ENCODE measurements at regions not wholly inside any gene's neighbourhood (a gene's known extent, or its start where the extent isn't known, plus 50 kb on each side); places are given as distances from the start of the nearest gene placed in this dataset.
A peak's percentile ranks its signal among the peaks of the same experiment; 100 is the strongest.

DNA sequence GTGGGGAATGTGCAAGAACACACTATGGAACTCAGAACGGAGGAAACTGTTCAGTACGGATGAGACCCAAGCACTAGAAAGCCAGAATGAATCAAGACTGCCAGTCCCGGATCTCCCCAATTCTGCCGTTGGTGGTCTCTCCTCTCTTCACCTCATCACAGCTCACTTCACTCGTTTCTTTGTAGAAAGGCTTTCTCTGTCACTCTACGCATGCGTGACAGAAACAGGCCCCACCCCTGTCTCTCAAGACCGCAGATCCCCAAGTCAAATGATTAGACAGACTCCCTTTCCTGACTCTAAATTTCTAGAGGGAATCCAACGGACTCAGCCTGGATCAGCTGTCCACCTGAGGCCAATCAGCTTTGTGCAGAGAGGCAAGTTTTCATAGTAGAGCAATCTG, 505.7 kb upstream of the ADAMTS9 start:
- 95% methylated on average over 9 of the region's 9 CpGs for WGBS
- intact Hi-C loops (cut with DNase I) = no loop called here
- no peak for DNase-seq (ENCODE audit: extremely low spot score)
- no peaks in the 10 kb centered on the region for H3K9me3 ChIP-seq
- H3K27ac ChIP-seq (replicated peaks in 1 of 4) = no peak overlapping the region
- no peaks in the 10 kb centered on the region for H3K27me3 ChIP-seq
- H3K4me3 ChIP-seq = no peak overlapping the region
- no peak for TF ChIP-seq POLR2A (IDR thresholded peaks at IDR 0.05; ENCODE audit: low read depth)
- no peak for TF ChIP-seq POLR2AphosphoS5 (IDR thresholded peaks at IDR 0.05)
- TF ChIP-seq, protein P1, sequence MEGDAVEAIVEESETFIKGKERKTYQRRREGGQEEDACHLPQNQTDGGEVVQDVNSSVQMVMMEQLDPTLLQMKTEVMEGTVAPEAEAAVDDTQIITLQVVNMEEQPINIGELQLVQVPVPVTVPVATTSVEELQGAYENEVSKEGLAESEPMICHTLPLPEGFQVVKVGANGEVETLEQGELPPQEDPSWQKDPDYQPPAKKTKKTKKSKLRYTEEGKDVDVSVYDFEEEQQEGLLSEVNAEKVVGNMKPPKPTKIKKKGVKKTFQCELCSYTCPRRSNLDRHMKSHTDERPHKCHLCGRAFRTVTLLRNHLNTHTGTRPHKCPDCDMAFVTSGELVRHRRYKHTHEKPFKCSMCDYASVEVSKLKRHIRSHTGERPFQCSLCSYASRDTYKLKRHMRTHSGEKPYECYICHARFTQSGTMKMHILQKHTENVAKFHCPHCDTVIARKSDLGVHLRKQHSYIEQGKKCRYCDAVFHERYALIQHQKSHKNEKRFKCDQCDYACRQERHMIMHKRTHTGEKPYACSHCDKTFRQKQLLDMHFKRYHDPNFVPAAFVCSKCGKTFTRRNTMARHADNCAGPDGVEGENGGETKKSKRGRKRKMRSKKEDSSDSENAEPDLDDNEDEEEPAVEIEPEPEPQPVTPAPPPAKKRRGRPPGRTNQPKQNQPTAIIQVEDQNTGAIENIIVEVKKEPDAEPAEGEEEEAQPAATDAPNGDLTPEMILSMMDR (IDR thresholded peaks at IDR 0.05) = no peak
- no peak for TF ChIP-seq EP300 (IDR thresholded peaks at IDR 0.05)
- H3K4me1 ChIP-seq = no peaks in the 10 kb centered on the region
- no peaks in the 10 kb centered on the region for H3K36me3 ChIP-seq

DNA sequence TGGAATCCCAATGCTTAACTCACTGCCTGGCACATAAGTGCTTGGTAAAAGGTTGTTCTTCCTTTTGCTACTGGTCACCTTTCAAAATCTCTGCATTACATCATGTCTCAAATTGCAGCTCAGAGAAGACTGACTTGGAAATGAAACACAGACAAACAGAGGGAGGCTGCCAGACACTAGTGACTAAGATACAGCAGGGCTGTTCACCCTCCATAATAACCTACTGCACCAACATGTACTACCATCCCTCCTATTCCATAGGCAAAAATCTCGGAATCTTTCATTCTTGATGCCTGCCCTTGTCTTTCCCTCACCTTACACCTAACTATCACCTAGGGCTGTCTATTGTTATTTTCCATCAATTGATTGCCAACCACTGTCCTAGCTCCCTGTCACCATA, 502.3 kb upstream of the ADAMTS9 start:
- intact Hi-C loops (cut with DNase I) = no loop called here
- no peak for DNase-seq (ENCODE audit: extremely low spot score)
- 100% methylated on average over 1 of the region's 1 CpG for WGBS
- TF ChIP-seq POLR2AphosphoS5 (IDR thresholded peaks at IDR 0.05) = no peak
- Histone ChIP-seq H3K27ac (replicated peaks in 1 of 4) (no peak overlapping the region), H3K4me1 (no peaks in the 10 kb centered on the region), H3K9me3 (peaks cover 0 to 3% (median 0%) of the 10 kb centered on the region in 4 donors), H3K27me3 (no peaks in the 10 kb centered on the region), H3K36me3 (no peaks in the 10 kb centered on the region), H3K4me3 (no peak overlapping the region)

DNA sequence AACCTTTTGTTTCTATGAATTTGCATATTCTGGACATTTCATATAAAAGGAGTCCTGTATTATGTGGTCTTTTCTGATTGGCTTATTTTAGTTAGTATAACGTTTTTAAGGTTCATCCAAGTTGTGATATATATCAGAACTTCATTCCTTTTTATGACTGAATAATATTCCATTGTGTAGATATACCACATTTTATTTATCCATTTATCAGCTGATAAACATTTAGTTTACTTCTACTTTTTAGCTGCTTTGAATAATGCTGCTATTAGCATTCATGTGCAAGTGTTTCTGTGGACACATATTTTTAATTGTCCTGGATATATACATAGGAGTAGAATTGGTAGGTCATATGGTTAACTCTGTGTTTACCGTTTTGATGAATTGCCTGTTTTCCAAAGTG, 498.5 kb upstream of the ADAMTS9 start:
- no peak for DNase-seq (ENCODE audit: extremely low spot score)
- Histone ChIP-seq H3K4me3 (no peak overlapping the region), H3K27ac (replicated peaks in 1 of 4) (no peak overlapping the region), H3K27me3 (no peaks in the 10 kb centered on the region), H3K9me3 (peaks cover 0 to 3% (median 0%) of the 10 kb centered on the region in 4 donors), H3K36me3 (no peaks in the 10 kb centered on the region), H3K4me1 (peaks cover 2 to 5% (median 2%) of the 10 kb centered on the region in 4 donors)
- intact Hi-C loops (cut with DNase I) = no loop called here
- TF ChIP-seq POLR2AphosphoS5 (IDR thresholded peaks at IDR 0.05) (no peak), EP300 (IDR thresholded peaks at IDR 0.05) (no peak), POLR2A (IDR thresholded peaks at IDR 0.05; ENCODE audit: low read depth) (no peak)
- TF ChIP-seq, protein P1 (IDR thresholded peaks at IDR 0.05) = no peak
- WGBS = 87% methylated on average over 2 of the region's 2 CpGs

DNA sequence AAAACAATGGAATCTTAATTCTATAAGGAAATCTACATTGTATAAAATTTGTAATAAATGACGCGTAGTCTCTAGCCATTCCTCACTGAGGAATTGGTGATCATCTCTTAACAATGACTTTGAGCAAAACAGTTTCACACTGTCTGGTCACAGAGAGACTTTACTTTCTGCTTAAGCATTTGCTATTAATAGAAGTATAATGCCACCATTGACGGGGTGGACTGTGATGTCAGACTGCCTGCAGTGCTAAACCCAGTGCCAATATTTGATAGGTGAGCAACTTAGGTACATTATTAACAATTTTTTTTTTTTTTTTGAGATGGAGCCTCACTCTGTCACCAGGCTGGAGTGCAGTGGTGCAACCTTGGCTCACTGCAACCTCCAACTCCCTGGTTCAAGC, 494.9 kb upstream of the ADAMTS9 start:
- peaks cover 0 to 3% (median 0%) of the 10 kb centered on the region in 4 donors for H3K9me3 ChIP-seq
- no peak overlapping the region for H3K27ac ChIP-seq (replicated peaks in 1 of 4)
- WGBS = 63% methylated on average over 3 of the region's 3 CpGs
- no peak for TF ChIP-seq EP300 (IDR thresholded peaks at IDR 0.05)
- TF ChIP-seq, protein P1 (IDR thresholded peaks at IDR 0.05) = no peak
- TF ChIP-seq POLR2AphosphoS5 (IDR thresholded peaks at IDR 0.05) = no peak
- no peak for TF ChIP-seq POLR2A (IDR thresholded peaks at IDR 0.05; ENCODE audit: low read depth)
- no peak for DNase-seq (ENCODE audit: extremely low spot score)
- no peak overlapping the region for H3K4me3 ChIP-seq
- no peaks in the 10 kb centered on the region for H3K36me3 ChIP-seq
- no peaks in the 10 kb centered on the region for H3K27me3 ChIP-seq
- intact Hi-C loops (cut with DNase I) = no loop called here
- H3K4me1 ChIP-seq = peaks cover 4 to 16% (median 6%) of the 10 kb centered on the region in 4 donors

DNA sequence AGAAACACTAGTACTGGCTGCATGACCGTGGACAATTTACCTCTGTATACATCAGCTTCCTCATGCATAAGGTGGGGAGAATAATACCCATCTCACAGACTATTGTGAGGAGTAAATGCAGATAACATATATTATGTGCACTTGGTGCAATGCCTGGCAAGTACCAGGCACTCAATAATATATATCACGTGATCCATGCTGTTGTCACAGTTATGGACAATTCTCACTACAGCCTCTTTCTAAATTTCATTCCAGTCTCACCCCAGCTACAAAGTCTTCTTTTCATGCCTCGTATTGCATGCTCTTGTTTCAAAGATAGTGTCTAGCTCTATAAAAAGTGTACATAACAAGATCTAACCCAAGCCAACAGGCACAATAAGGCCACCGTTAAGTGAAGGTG, 494.3 kb upstream of the ADAMTS9 start:
- Histone ChIP-seq H3K4me3 (no peak overlapping the region), H3K27ac (replicated peaks in 1 of 4) (peak overlapping the region in 1 of 4 donors; percentile 30), H3K36me3 (no peaks in the 10 kb centered on the region), H3K9me3 (peaks cover 0 to 3% (median 0%) of the 10 kb centered on the region in 4 donors), H3K4me1 (peaks cover 4 to 19% (median 6%) of the 10 kb centered on the region in 4 donors), H3K27me3 (no peaks in the 10 kb centered on the region)
- intact Hi-C loops (cut with DNase I) = no loop called here
- 88% methylated on average over 4 of the region's 4 CpGs for WGBS
- DNase-seq (ENCODE audit: extremely low spot score) = no peak
- no peak for TF ChIP-seq POLR2AphosphoS5 (IDR thresholded peaks at IDR 0.05)
- TF ChIP-seq, protein P1 (IDR thresholded peaks at IDR 0.05) = no peak
- no peak for TF ChIP-seq POLR2A (IDR thresholded peaks at IDR 0.05; ENCODE audit: low read depth)
- no peak for TF ChIP-seq EP300 (IDR thresholded peaks at IDR 0.05)
